GM12865 (cell line): ENCODE measurements at regions not wholly inside any gene's neighbourhood (a gene's known extent, or its start where the extent isn't known, plus 50 kb on each side); places are given as distances from the start of the nearest gene placed in this dataset.

Source experiments
- DNase-seq: peaks from one replicate; pipeline ENCODE4 v3.0.0; 2010; ENCODE audit warnings: low read depth
- H3K4me3 ChIP-seq: 2 replicates; pipeline ENCODE4 v1.5.1; 2011; ENCODE audit warnings: mild to moderate bottlenecking, low read depth, low read length, control low read depth
- CTCF ChIP-seq: IDR thresholded peaks from 2 replicates; pipeline ENCODE4 v1.5.1; 2011; ENCODE audit warnings: low read length, control low read depth, low read depth, inconsistent platforms; ENCODE audit not compliant: insufficient read depth; ENCODE audit errors: missing control alignments

DNA sequence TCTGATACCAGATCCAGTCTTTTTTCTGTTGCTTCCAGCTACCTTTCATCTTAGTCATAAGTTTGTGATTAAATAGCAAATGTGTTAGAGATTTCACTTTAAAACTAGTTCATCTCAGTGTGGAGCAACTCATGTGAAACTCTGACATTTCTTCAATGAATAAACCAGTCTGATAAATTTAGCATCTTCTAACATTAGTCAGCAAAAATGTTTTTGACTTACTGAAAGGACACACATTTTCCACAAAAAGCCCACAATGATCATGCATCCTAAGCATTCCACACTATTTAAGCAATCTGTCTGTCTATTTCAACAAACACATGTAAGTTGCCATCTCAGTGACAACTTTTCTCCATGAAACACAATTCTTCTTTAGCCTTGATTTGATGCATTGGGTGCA is 222.2 kb upstream of the SLC35B3 start:
- no peak for DNase-seq
- no peak overlapping the region for H3K4me3 ChIP-seq
- TF ChIP-seq CTCF, result no peak

DNA sequence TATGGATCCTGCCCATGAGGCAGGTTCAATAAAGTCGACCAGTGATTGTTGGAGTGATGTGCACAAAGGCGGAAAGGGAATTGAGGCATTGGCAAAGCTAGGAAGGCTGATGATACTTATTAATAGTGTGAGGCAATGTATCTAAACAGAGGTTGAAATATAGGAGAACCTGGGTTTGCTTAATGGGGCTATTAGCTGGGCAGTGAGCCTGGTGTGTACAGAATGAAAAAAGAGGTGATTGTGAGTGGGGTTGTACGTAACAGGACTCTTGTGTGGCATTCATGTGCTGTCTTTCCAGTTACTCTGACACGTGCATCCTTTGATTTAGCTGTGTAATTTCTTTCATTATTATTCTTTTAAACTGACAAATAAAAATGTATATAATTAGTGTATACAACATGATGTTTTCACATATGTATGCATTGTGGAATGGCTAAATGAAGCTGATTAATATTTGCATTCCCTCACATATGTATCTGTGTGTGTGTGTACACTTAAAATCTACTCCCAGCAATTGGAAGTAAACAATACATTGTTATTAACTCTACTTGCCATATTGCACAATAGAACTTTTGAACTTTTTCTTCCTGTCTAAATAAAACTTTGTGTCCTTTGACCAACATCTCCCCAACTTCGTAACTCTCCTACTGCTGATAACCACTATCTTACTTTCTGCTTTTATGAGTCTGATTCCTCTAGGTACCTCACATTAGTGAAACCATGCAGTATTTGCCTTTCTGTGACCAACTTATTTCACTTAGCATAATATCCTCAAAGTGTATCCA is 220.5 kb upstream of the SLC35B3 start:
- TF ChIP-seq CTCF, result no peak
- H3K4me3 ChIP-seq, result no peak overlapping the region

DNA sequence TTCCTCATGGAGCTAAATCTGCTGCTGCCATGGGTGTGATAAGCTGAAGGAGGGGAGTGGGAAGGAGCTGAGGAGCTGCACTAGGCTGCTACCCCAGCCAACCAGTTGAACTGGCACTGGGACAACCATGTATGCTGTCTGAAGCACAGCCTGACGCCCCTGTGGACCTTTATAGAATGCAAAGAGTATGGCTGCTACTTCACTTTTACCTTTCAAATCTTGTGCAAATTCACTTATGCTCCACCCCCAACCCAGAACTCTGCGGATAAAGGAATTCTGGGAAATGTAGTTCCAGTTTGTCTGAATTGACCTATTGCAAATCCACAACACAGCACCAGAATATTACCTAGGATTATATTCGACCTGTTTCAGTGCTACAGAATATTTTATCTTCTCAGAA is 217.4 kb upstream of the SLC35B3 start:
- DNase-seq, result no peak
- no peak overlapping the region for H3K4me3 ChIP-seq
- no peak for TF ChIP-seq CTCF

More for the DNA sequence above, 220.5 kb upstream of the SLC35B3 start:
- no peak for DNase-seq

GRCh38 chr6:8651998-8652397 is 216.7 kb upstream of the SLC35B3 start:
- DNase-seq, result no peak
- no peak for TF ChIP-seq CTCF
- H3K4me3 ChIP-seq, result no peak overlapping the region

- no peak for TF ChIP-seq CTCF
- no peak overlapping the region for H3K4me3 ChIP-seq
- no peak for DNase-seq
Observed at GRCh38 chr6:8645212-8645611, 209.9 kb upstream of the SLC35B3 start.

DNA sequence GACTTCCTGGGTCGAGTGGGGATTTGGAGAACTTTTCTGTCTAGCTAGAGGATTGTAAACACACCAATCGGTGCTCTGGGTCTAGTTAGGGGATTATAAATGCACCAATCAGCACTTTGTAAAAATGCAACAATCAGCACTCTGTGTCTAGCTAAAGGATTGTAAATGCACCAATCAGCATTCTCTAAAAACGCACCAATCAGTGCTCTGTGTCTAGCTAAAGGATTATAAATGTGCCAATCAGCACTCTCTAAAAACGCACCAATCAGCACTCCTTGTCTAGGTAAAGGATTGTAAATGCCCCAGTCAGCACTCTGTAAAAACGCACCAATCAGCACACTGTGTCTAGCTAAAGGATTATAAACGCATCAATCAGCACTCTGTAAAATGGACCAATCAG is 209.0 kb upstream of the SLC35B3 start:
- no peak overlapping the region for H3K4me3 ChIP-seq
- TF ChIP-seq CTCF, result no peak

GRCh38 chr6:8642854-8643253 is 207.5 kb upstream of the SLC35B3 start:
- no peak for DNase-seq
- TF ChIP-seq CTCF, result no peak
- no peak overlapping the region for H3K4me3 ChIP-seq

More for the DNA sequence above, 209.0 kb upstream of the SLC35B3 start:
- DNase-seq, result no peak
